GM23338 (cell line): ENCODE measurements at regions not wholly inside any gene's neighbourhood (a gene's known extent, or its start where the extent isn't known, plus 50 kb on each side); places are given as distances from the start of the nearest gene placed in this dataset.

Experiments used
- ATAC-seq: fragments of 200-7000 bp; cut with Tn5 transposase; 3 replicates; pipeline ENCODE4 v1.9.1; 2020
- DNase-seq: peaks from one replicate; pipeline ENCODE4 v3.0.0-alpha.2; 2015; ENCODE audit warnings: low spot score
- H2AFZ ChIP-seq: fragments of 200-600 bp; sonication (generic); 2 replicates; pipeline ENCODE4 v1.8.0; 2016; ENCODE audit warnings: antibody characterized with exemption, mild to moderate bottlenecking, moderate library complexity
- H3F3A ChIP-seq: fragments of 200-600 bp; sonication (generic); replicated peaks from 2 replicates; pipeline ENCODE4 v1.8.0; 2017; ENCODE audit warnings: antibody characterized with exemption, mixed run types, low read depth
- H3K27ac ChIP-seq: fragments of 200-600 bp; sonication (generic); 2 replicates; pipeline ENCODE4 v1.6.1; 2016; ENCODE audit warnings: low read depth
- H3K27me3 ChIP-seq: fragments of 200-600 bp; sonication (generic); 2 replicates; pipeline ENCODE4 v1.8.0; 2016; ENCODE audit warnings: mild to moderate bottlenecking, mixed run types, moderate library complexity; ENCODE audit not compliant: insufficient read depth
- H3K36me3 ChIP-seq: fragments of 200-600 bp; sonication (generic); 2 replicates; pipeline ENCODE4 v1.8.0; 2016; ENCODE audit warnings: mild to moderate bottlenecking; ENCODE audit not compliant: insufficient read depth
- H3K4me1 ChIP-seq: fragments of 200-600 bp; sonication (generic); 2 replicates; pipeline ENCODE4 v1.8.0; 2016; ENCODE audit warnings: mild to moderate bottlenecking, moderate library complexity; ENCODE audit not compliant: insufficient read depth
- H3K4me2 ChIP-seq: fragments of 200-600 bp; sonication (generic); 2 replicates; pipeline ENCODE4 v1.7.1; 2017; ENCODE audit warnings: mixed run types
- H3K4me3 ChIP-seq: fragments of 200-600 bp; sonication (generic); 2 replicates; pipeline ENCODE4 v1.6.1; 2016; ENCODE audit warnings: mixed run types
- H3K79me2 ChIP-seq: fragments of 200-600 bp; sonication (generic); replicated peaks from 2 replicates; pipeline ENCODE4 v1.8.0; 2017; ENCODE audit warnings: mild to moderate bottlenecking; ENCODE audit not compliant: insufficient read depth
- H3K9me2 ChIP-seq: fragments of 200-600 bp; sonication (generic); 2 replicates; pipeline ENCODE4 v1.8.0; 2017; ENCODE audit not compliant: insufficient read depth
- H4K20me1 ChIP-seq: fragments of 200-600 bp; sonication (generic); replicated peaks from 2 replicates; pipeline ENCODE4 v1.8.0; 2017; ENCODE audit warnings: mild to moderate bottlenecking; ENCODE audit not compliant: insufficient read depth
- H3K27ac Mint-ChIP-seq: 2 replicates; pipeline ENCODE4 v1.8.0; 2020; ENCODE audit warnings: inconsistent platforms, mild to moderate bottlenecking, moderate library complexity, mixed read lengths
- H3K27me3 Mint-ChIP-seq: 3 replicates; pipeline ENCODE4 v1.8.0; 2022; ENCODE audit warnings: low read depth, mild to moderate bottlenecking, moderate library complexity, mixed read lengths, inconsistent platforms; ENCODE audit not compliant: insufficient read depth, poor library complexity
- H3K36me3 Mint-ChIP-seq: 3 replicates; pipeline ENCODE4 v1.8.0; 2021; ENCODE audit warnings: low read depth, mild to moderate bottlenecking, inconsistent platforms, moderate library complexity, mixed read lengths
- H3K4me1 Mint-ChIP-seq: 3 replicates; pipeline ENCODE4 v1.8.0; 2020; ENCODE audit warnings: mild to moderate bottlenecking, inconsistent platforms, mixed read lengths
- H3K4me3 Mint-ChIP-seq: 3 replicates; pipeline ENCODE4 v1.8.0; 2021; ENCODE audit warnings: moderate library complexity, mild to moderate bottlenecking, inconsistent platforms, mixed read lengths
- H3K9me3 Mint-ChIP-seq: 3 replicates; pipeline ENCODE4 v1.8.0; 2020; ENCODE audit warnings: moderate library complexity, mild to moderate bottlenecking, inconsistent platforms, mixed read lengths
- EZH2 ChIP-seq: fragments of 200-600 bp; sonication (generic); IDR thresholded peaks from one replicate; pipeline ENCODE4 v1.8.0; 2017; ENCODE audit warnings: antibody characterized with exemption, mild to moderate bottlenecking, low read depth; ENCODE audit not compliant: unreplicated experiment
- NANOG ChIP-seq: IDR thresholded peaks from 2 replicates; pipeline ENCODE4 v1.6.1; 2016; ENCODE audit warnings: antibody characterized with exemption, borderline replicate concordance
- ZNF331 ChIP-seq: fragments of 250-450 bp; sonication (Bioruptor Pico); IDR thresholded peaks from 2 replicates; pipeline ENCODE4 v1.5.0; 2020; ENCODE audit warnings: low read depth, mild to moderate bottlenecking, moderate library complexity
- TF ChIP-seq, protein P1 (sequence below): fragments of 250-450 bp; sonication (Bioruptor Pico); IDR thresholded peaks from 2 replicates; pipeline ENCODE4 v1.5.0; 2020; ENCODE audit warnings: mild to moderate bottlenecking, moderate library complexity
- TF ChIP-seq, protein P2 (sequence below): IDR thresholded peaks from one replicate; pipeline ENCODE4 v1.6.1; 2018; ENCODE audit warnings: antibody characterized with exemption; ENCODE audit not compliant: unreplicated experiment
- TF ChIP-seq, protein P3 (sequence below): IDR thresholded peaks from 2 replicates; pipeline ENCODE4 v1.6.1; 2016; ENCODE audit warnings: antibody characterized with exemption

DNA sequence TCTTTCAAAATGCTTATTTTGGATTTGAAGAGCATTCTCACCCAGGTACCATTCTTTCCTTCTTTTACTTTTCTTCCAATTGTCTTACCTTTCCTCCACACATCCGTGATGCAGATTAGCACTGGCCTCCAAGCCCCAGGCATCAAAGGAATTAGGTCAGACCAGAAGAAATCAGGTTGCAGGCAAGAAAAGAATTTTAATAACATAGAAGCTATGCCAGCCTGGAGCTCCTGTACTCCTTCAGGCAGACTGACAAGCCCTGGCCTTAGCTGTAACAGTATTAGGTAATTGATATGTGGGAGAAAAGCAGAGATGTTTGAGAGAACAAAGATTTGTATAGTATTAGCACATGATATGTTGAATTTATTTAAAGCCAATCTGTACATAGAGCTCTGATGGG, 390.4 kb upstream of the ADGRL2 start:
- Histone ChIP-seq H3K27ac (no peak overlapping the region), H3K4me2 (peak overlapping the region; percentile 16; the same call in 1 of the 2 replicates), H3K79me2 (no peaks in the 10 kb centered on the region), H3K4me1 (peaks cover 79% of the 10 kb centered on the region), H3K4me3 (no peak overlapping the region), H4K20me1 (no peaks in the 10 kb centered on the region), H3F3A (no peaks in the 10 kb centered on the region), H3K27me3 (no peaks in the 10 kb centered on the region), H3K9me2 (no peaks in the 10 kb centered on the region), H2AFZ (no peak overlapping the region), H3K36me3 (no peaks in the 10 kb centered on the region)
- H3K9me3 Mint-ChIP-seq: no peaks in the 10 kb centered on the region
- H3K27ac Mint-ChIP-seq: 0 out of 2 replicates have a peak overlapping the region, but pooled peaks have one; percentile 20
- ATAC-seq: no peak
- peak; percentile 24 for DNase-seq
- no peak for TF ChIP-seq ZNF331 (CRISPR knock-in tag)
- TF ChIP-seq, protein P1, sequence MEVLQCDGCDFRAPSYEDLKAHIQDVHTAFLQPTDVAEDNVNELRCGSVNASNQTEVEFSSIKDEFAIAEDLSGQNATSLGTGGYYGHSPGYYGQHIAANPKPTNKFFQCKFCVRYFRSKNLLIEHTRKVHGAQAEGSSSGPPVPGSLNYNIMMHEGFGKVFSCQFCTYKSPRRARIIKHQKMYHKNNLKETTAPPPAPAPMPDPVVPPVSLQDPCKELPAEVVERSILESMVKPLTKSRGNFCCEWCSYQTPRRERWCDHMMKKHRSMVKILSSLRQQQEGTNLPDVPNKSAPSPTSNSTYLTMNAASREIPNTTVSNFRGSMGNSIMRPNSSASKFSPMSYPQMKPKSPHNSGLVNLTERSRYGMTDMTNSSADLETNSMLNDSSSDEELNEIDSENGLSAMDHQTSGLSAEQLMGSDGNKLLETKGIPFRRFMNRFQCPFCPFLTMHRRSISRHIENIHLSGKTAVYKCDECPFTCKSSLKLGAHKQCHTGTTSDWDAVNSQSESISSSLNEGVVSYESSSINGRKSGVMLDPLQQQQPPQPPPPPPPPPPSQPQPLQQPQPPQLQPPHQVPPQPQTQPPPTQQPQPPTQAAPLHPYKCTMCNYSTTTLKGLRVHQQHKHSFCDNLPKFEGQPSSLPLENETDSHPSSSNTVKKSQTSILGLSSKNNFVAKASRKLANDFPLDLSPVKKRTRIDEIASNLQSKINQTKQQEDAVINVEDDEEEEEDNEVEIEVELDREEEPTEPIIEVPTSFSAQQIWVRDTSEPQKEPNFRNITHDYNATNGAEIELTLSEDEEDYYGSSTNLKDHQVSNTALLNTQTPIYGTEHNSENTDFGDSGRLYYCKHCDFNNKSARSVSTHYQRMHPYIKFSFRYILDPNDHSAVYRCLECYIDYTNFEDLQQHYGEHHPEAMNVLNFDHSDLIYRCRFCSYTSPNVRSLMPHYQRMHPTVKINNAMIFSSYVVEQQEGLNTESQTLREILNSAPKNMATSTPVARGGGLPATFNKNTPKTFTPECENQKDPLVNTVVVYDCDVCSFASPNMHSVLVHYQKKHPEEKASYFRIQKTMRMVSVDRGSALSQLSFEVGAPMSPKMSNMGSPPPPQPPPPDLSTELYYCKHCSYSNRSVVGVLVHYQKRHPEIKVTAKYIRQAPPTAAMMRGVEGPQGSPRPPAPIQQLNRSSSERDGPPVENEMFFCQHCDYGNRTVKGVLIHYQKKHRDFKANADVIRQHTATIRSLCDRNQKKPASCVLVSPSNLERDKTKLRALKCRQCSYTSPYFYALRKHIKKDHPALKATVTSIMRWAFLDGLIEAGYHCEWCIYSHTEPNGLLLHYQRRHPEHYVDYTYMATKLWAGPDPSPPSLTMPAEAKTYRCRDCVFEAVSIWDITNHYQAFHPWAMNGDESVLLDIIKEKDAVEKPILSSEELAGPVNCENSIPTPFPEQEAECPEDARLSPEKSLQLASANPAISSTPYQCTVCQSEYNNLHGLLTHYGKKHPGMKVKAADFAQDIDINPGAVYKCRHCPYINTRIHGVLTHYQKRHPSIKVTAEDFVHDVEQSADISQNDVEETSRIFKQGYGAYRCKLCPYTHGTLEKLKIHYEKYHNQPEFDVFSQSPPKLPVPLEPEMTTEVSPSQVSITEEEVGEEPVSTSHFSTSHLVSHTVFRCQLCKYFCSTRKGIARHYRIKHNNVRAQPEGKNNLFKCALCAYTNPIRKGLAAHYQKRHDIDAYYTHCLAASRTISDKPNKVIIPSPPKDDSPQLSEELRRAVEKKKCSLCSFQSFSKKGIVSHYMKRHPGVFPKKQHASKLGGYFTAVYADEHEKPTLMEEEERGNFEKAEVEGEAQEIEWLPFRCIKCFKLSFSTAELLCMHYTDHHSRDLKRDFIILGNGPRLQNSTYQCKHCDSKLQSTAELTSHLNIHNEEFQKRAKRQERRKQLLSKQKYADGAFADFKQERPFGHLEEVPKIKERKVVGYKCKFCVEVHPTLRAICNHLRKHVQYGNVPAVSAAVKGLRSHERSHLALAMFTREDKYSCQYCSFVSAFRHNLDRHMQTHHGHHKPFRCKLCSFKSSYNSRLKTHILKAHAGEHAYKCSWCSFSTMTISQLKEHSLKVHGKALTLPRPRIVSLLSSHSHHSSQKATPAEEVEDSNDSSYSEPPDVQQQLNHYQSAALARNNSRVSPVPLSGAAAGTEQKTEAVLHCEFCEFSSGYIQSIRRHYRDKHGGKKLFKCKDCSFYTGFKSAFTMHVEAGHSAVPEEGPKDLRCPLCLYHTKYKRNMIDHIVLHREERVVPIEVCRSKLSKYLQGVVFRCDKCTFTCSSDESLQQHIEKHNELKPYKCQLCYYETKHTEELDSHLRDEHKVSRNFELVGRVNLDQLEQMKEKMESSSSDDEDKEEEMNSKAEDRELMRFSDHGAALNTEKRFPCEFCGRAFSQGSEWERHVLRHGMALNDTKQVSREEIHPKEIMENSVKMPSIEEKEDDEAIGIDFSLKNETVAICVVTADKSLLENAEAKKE (CRISPR knock-in tag): 0 out of 2 replicates have a peak, but pooled peaks have one; percentile 22
- H3K36me3 Mint-ChIP-seq: no peaks in the 10 kb centered on the region
- H3K4me1 Mint-ChIP-seq: peaks cover 77% of the 10 kb centered on the region
- no peak overlapping the region for H3K4me3 Mint-ChIP-seq
- peaks cover 2% of the 10 kb centered on the region for H3K27me3 Mint-ChIP-seq

DNA sequence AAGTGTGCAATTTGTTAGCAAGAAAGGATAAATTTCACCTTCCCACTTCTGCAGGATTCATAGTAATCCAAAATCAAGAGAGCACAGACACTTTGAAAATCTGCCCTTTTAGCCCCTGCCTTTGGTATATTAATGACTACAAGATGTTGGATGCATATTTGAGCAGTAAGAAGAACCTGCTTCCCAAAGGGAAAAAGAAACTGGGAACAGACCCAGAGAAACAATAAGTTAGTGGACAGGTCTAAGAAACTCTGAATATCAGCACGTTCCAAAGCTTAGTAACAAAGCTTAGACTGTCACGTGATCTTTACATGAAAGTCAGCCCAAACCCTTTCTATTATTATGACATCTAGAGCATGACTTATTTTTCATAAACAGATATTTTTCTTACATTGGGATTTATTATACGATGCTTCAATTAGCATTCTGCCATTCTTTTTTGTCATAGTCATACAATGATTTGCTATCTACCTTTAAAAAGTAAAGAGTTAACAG, 390.9 kb upstream of the ADGRL2 start:
- no peak for DNase-seq
- Histone ChIP-seq H4K20me1 (no peaks in the 10 kb centered on the region), H3K4me1 (peaks cover 74% of the 10 kb centered on the region), H3K9me2 (no peaks in the 10 kb centered on the region), H3F3A (no peaks in the 10 kb centered on the region), H3K36me3 (no peaks in the 10 kb centered on the region), H3K27ac (no peak overlapping the region), H3K27me3 (no peaks in the 10 kb centered on the region), H3K4me3 (no peak overlapping the region), H2AFZ (no peak overlapping the region), H3K79me2 (no peaks in the 10 kb centered on the region), H3K4me2 (no peak overlapping the region; the same call in 1 of the 2 replicates)
- peak overlapping the region; percentile 21; the same call in 1 of the 2 replicates for H3K27ac Mint-ChIP-seq
- H3K36me3 Mint-ChIP-seq: no peaks in the 10 kb centered on the region
- H3K4me1 Mint-ChIP-seq: peaks cover 72% of the 10 kb centered on the region
- peaks cover 2% of the 10 kb centered on the region for H3K27me3 Mint-ChIP-seq
- ATAC-seq: no peak
- no peak overlapping the region for H3K4me3 Mint-ChIP-seq
- TF ChIP-seq, protein P2, sequence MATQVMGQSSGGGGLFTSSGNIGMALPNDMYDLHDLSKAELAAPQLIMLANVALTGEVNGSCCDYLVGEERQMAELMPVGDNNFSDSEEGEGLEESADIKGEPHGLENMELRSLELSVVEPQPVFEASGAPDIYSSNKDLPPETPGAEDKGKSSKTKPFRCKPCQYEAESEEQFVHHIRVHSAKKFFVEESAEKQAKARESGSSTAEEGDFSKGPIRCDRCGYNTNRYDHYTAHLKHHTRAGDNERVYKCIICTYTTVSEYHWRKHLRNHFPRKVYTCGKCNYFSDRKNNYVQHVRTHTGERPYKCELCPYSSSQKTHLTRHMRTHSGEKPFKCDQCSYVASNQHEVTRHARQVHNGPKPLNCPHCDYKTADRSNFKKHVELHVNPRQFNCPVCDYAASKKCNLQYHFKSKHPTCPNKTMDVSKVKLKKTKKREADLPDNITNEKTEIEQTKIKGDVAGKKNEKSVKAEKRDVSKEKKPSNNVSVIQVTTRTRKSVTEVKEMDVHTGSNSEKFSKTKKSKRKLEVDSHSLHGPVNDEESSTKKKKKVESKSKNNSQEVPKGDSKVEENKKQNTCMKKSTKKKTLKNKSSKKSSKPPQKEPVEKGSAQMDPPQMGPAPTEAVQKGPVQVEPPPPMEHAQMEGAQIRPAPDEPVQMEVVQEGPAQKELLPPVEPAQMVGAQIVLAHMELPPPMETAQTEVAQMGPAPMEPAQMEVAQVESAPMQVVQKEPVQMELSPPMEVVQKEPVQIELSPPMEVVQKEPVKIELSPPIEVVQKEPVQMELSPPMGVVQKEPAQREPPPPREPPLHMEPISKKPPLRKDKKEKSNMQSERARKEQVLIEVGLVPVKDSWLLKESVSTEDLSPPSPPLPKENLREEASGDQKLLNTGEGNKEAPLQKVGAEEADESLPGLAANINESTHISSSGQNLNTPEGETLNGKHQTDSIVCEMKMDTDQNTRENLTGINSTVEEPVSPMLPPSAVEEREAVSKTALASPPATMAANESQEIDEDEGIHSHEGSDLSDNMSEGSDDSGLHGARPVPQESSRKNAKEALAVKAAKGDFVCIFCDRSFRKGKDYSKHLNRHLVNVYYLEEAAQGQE: no peak
- TF ChIP-seq NANOG: no peak
- no peak for TF ChIP-seq EZH2
- TF ChIP-seq, protein P3, sequence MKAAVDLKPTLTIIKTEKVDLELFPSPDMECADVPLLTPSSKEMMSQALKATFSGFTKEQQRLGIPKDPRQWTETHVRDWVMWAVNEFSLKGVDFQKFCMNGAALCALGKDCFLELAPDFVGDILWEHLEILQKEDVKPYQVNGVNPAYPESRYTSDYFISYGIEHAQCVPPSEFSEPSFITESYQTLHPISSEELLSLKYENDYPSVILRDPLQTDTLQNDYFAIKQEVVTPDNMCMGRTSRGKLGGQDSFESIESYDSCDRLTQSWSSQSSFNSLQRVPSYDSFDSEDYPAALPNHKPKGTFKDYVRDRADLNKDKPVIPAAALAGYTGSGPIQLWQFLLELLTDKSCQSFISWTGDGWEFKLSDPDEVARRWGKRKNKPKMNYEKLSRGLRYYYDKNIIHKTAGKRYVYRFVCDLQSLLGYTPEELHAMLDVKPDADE: no peak
- no peak for TF ChIP-seq ZNF331 (CRISPR knock-in tag)
- no peaks in the 10 kb centered on the region for H3K9me3 Mint-ChIP-seq
